HG03432 (cell line): ENCODE measurements at regions not wholly inside any gene's neighbourhood (a gene's known extent, or its start where the extent isn't known, plus 50 kb on each side); places are given as distances from the start of the nearest gene placed in this dataset.
A peak's percentile ranks its signal among the peaks of the same experiment; 100 is the strongest.

Experiments used
- ATAC-seq: cut with Tn5 transposase; IDR thresholded peaks from one replicate; pipeline ENCODE4 v1.9.1; 2021; ENCODE audit warnings: mild to moderate bottlenecking, moderate library complexity; ENCODE audit not compliant: unreplicated experiment

GRCh38 chr6:126091466-126091865 is 105.1 kb downstream of the TRMT11 start:
- no peak for ATAC-seq

GRCh38 chr6:126093108-126093507 is 106.8 kb downstream of the TRMT11 start:
- no peak for ATAC-seq

GRCh38 chr6:126094411-126094810 is 108.1 kb downstream of the TRMT11 start:
- ATAC-seq, result no peak

- ATAC-seq, result no peak
Observed at GRCh38 chr6:126100386-126100785, 114.0 kb downstream of the TRMT11 start.

- no peak for ATAC-seq
Observed at GRCh38 chr6:126102358-126102757, 116.0 kb downstream of the TRMT11 start.

GRCh38 chr6:126103993-126104392 is 117.7 kb downstream of the TRMT11 start:
- ATAC-seq, result no peak

GRCh38 chr6:126107475-126108166 is 121.3 kb downstream of the TRMT11 start:
- no peak for ATAC-seq

- no peak for ATAC-seq
Observed at GRCh38 chr6:126110512-126111270, 124.4 kb downstream of the TRMT11 start.

GRCh38 chr6:126111327-126111726 is 125.0 kb downstream of the TRMT11 start:
- no peak for ATAC-seq

GRCh38 chr6:126112171-126112632 is 125.9 kb downstream of the TRMT11 start:
- ATAC-seq, result no peak

- peak; percentile 70 for ATAC-seq
Observed at GRCh38 chr6:126113261-126113660, 126.9 kb downstream of the TRMT11 start.

GRCh38 chr6:126117251-126117650 is 130.9 kb downstream of the TRMT11 start:
- ATAC-seq, result no peak

- no peak for ATAC-seq
Observed at GRCh38 chr6:126118058-126118755, 131.9 kb downstream of the TRMT11 start.

GRCh38 chr6:126118936-126119335 is 132.6 kb downstream of the TRMT11 start:
- ATAC-seq, result no peak

GRCh38 chr6:126123226-126123625 is 136.9 kb downstream of the TRMT11 start:
- ATAC-seq, result no peak

GRCh38 chr6:126127659-126128058 is 141.3 kb downstream of the TRMT11 start:
- no peak for ATAC-seq

GRCh38 chr6:126131246-126131645 is 144.9 kb downstream of the TRMT11 start:
- ATAC-seq, result no peak

GRCh38 chr6:126133984-126134383 is 147.6 kb downstream of the TRMT11 start:
- no peak for ATAC-seq

GRCh38 chr6:126134491-126134890 is 148.2 kb downstream of the TRMT11 start:
- no peak for ATAC-seq

GRCh38 chr6:126140015-126140414 is 153.7 kb downstream of the TRMT11 start:
- no peak for ATAC-seq

- ATAC-seq, result no peak
Observed at GRCh38 chr6:126143761-126144251, 157.5 kb downstream of the TRMT11 start.
